ENCODE measurements at regions not wholly inside any gene's neighbourhood (a gene's known extent, or its start where the extent isn't known, plus 50 kb on each side); places are given as distances from the start of the nearest gene placed in this dataset.

DNA sequence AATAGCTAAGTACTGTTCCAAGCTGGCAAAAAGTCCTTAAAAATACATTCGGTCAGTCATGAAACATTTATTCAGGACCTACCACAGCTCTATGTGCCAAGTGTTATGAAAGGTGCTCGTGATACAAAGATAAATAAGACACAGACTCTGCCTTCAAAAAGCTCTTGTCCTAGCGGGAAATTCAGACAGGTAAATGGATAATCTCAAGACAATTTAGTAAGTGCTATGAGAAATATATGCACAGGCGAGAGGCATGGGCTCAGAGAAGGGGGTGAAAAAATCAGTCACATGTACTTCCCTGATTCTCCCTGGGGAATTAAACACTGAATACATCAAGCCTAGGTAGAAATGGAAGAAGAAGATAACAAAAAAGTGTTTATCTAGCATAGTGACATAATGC, 49.8 kb upstream of the HEY2 start:
- Histone ChIP-seq H2AFZ (ENCODE audit: low read depth, low read length) (no peak overlapping the region), H3K79me2 (ENCODE audit: control insufficient read depth, insufficient read depth, low read length) (no peaks in the 10 kb centered on the region), H4K20me1 (replicated peaks; ENCODE audit: control insufficient read depth, extremely low read depth, insufficient read depth, low read length) (no peaks in the 10 kb centered on the region), H3K4me3 (replicated peaks in 1 of 3; ENCODE audit: insufficient read depth in 1 of 3, low read depth in 1 of 3, low read length in 3 of 3) (no peak overlapping the region), H3K36me3 (ENCODE audit: control insufficient read depth in 2 of 2, extremely low read depth in 1 of 2, insufficient read depth in 2 of 2, low read length in 2 of 2) (no peaks in the 10 kb centered on the region), H3K4me2 (ENCODE audit: insufficient read depth, low read length) (no peak overlapping the region), H3K27me3 (ENCODE audit: control insufficient read depth in 2 of 2, insufficient read depth in 2 of 2, low read length in 2 of 2) (peaks cover 3 to 4% of the 10 kb centered on the region in 2 experiments), H3K9me1 (replicated peaks; ENCODE audit: control insufficient read depth, extremely low read depth, insufficient read depth, low read length) (no peaks in the 10 kb centered on the region), H3K9me3 (replicated peaks; ENCODE audit: control insufficient read depth, insufficient read depth, low read length) (no peaks in the 10 kb centered on the region), H3K9ac (replicated peaks; ENCODE audit: extremely low read depth, insufficient read depth, low read length) (no peak overlapping the region), H3K27ac (ENCODE audit: insufficient read depth, low read depth, low read length) (no peak overlapping the region), H3K4me1 (ENCODE audit: control insufficient read depth, extremely low read depth, insufficient read depth, low read length) (no peaks in the 10 kb centered on the region)
- no TSS peak for BruUV-seq (replicated peaks)
- ChIA-PET POLR2A (no interaction called here), CTCF (no interaction called here)
- FAIRE-seq (no peak), DNase-seq (ENCODE audit: low read depth, low spot score) (no peak)
- intact Hi-C loops (cut with micrococcal nuclease) (no loop called here), dilution Hi-C loops (cut with MboI; ENCODE audit: extremely low pct_ligation_motif_present, low sequenced_read_pairs) (no loop called here)
- TF ChIP-seq MYC (IDR thresholded peaks at IDR 0.05; ENCODE audit: low read depth, low read length) (no peak), FOS (IDR thresholded peaks at IDR 0.05; ENCODE audit: borderline replicate concordance, insufficient read depth, low read length) (no peak), POLR2A (IDR thresholded peaks at IDR 0.05; ENCODE audit: low read depth, low read length) (no peak), MAX (IDR thresholded peaks at IDR 0.05; ENCODE audit: insufficient read depth, insufficient read length) (no peak), EZH2 (IDR thresholded peaks at IDR 0.05; ENCODE audit: borderline replicate concordance, low read depth, low read length, severe bottlenecking) (no peak), POLR2AphosphoS5 (IDR thresholded peaks at IDR 0.05; ENCODE audit: insufficient read depth, low read depth, low read length) (no peak), GATA2 (IDR thresholded peaks at IDR 0.05; ENCODE audit: insufficient read depth, insufficient read length, low read depth, low read length) (no peak), JUN (IDR thresholded peaks at IDR 0.05; ENCODE audit: borderline replicate concordance, insufficient read depth, insufficient read length, low read depth) (no peak)
- TF ChIP-seq, protein P1, sequence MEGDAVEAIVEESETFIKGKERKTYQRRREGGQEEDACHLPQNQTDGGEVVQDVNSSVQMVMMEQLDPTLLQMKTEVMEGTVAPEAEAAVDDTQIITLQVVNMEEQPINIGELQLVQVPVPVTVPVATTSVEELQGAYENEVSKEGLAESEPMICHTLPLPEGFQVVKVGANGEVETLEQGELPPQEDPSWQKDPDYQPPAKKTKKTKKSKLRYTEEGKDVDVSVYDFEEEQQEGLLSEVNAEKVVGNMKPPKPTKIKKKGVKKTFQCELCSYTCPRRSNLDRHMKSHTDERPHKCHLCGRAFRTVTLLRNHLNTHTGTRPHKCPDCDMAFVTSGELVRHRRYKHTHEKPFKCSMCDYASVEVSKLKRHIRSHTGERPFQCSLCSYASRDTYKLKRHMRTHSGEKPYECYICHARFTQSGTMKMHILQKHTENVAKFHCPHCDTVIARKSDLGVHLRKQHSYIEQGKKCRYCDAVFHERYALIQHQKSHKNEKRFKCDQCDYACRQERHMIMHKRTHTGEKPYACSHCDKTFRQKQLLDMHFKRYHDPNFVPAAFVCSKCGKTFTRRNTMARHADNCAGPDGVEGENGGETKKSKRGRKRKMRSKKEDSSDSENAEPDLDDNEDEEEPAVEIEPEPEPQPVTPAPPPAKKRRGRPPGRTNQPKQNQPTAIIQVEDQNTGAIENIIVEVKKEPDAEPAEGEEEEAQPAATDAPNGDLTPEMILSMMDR (IDR thresholded peaks at IDR 0.05; ENCODE audit: extremely low read depth in 1 of 2, insufficient read depth in 1 of 2, low read depth in 1 of 2, low read length in 2 of 2): no peak

Data from endothelial cell of umbilical vein (primary cell).